HG03432 (cell line): ENCODE measurements at regions not wholly inside any gene's neighbourhood (a gene's known extent, or its start where the extent isn't known, plus 50 kb on each side); places are given as distances from the start of the nearest gene placed in this dataset.

Source experiments
- ATAC-seq: cut with Tn5 transposase; IDR thresholded peaks from one replicate; pipeline ENCODE4 v1.9.1; 2021; ENCODE audit warnings: mild to moderate bottlenecking, moderate library complexity; ENCODE audit not compliant: unreplicated experiment

- ATAC-seq, result no peak
These were observed 197.2 kb upstream of the ID2 start for GRCh38 chr2:8484502-8485283.

- ATAC-seq, result no peak
These were observed 196.1 kb upstream of the ID2 start for GRCh38 chr2:8485736-8486135.

GRCh38 chr2:8486141-8486540, 195.7 kb upstream of the ID2 start:
- ATAC-seq, result no peak

- peak; percentile 25 for ATAC-seq
These were observed 194.4 kb upstream of the ID2 start for GRCh38 chr2:8487461-8487932.

GRCh38 chr2:8488001-8488738, 193.7 kb upstream of the ID2 start:
- ATAC-seq, result peak; percentile 90

- ATAC-seq, result no peak
These were observed 192.6 kb upstream of the ID2 start for GRCh38 chr2:8489221-8489620.

GRCh38 chr2:8489751-8490150, 192.1 kb upstream of the ID2 start:
- no peak for ATAC-seq

- no peak for ATAC-seq
These were observed 191.6 kb upstream of the ID2 start for GRCh38 chr2:8490166-8490721.

- no peak for ATAC-seq
These were observed 190.4 kb upstream of the ID2 start for GRCh38 chr2:8491296-8492027.

GRCh38 chr2:8494151-8494550, 187.7 kb upstream of the ID2 start:
- no peak for ATAC-seq

GRCh38 chr2:8494589-8494988, 187.3 kb upstream of the ID2 start:
- ATAC-seq, result no peak

- no peak for ATAC-seq
These were observed 186.5 kb upstream of the ID2 start for GRCh38 chr2:8495189-8495989.

GRCh38 chr2:8496079-8496478, 185.8 kb upstream of the ID2 start:
- ATAC-seq, result no peak

- no peak for ATAC-seq
These were observed 185.2 kb upstream of the ID2 start for GRCh38 chr2:8496617-8497016.

GRCh38 chr2:8498994-8499393, 182.9 kb upstream of the ID2 start:
- no peak for ATAC-seq

- ATAC-seq, result no peak
These were observed 181.5 kb upstream of the ID2 start for GRCh38 chr2:8500124-8501054.

- ATAC-seq, result no peak
These were observed 180.7 kb upstream of the ID2 start for GRCh38 chr2:8501061-8501720.

- ATAC-seq, result no peak
These were observed 179.5 kb upstream of the ID2 start for GRCh38 chr2:8502316-8502715.
